Epithelial cell of esophagus (primary cell): ENCODE measurements at regions not wholly inside any gene's neighbourhood (a gene's known extent, or its start where the extent isn't known, plus 50 kb on each side); places are given as distances from the start of the nearest gene placed in this dataset.

ENCODE experiments used
- DNase-seq: peaks from one replicate; pipeline ENCODE4 v3.0.0; 2010; ENCODE audit warnings: low read depth
- H3K4me3 ChIP-seq: 2 replicates; pipeline ENCODE4 v1.5.1; 2011; ENCODE audit warnings: mild to moderate bottlenecking, low read length, control low read depth
- CTCF ChIP-seq: IDR thresholded peaks from 2 replicates; pipeline ENCODE4 v1.5.1; 2011; ENCODE audit warnings: low read depth, mild to moderate bottlenecking, low read length, control low read depth, inconsistent platforms; ENCODE audit not compliant: insufficient read depth; ENCODE audit errors: missing control alignments

DNA sequence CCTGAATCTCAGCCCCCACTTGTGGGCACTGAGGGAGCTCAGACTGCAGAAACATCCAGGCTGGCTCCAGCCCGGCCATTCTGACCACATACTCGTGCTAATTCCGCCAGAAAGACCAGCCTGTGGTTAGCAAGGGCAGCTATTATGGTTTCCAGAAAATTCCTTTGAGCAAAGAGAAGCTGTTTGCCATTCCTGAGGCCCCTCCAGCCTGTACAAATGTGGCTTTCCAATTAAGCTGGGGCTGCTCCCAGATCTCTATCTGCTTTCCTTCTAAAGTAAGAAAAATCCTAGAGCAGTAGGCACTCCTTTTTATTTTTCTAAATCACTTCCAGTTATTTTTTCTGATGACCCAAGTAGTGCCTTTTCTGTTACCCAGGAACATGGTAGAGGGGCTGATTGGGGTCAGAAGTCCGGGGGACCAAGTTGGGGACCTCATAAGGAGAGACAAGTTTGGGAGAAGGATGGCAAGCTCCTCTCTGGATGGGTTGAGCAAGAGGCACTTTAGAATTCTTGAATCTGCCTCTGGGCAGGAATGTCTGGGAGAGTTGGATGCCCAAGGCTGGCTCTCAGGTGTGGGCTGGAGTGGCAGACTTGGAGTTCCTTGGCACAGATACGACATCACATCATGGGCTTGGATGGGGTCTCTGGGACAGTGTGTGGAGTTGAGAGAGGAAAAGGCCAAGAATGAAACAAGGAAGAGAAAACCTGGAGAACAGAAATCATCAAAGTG is 83.3 kb upstream of the TNRC6C start:
- no peak for TF ChIP-seq CTCF
- H3K4me3 ChIP-seq: no peak overlapping the region
- no peak for DNase-seq

DNA sequence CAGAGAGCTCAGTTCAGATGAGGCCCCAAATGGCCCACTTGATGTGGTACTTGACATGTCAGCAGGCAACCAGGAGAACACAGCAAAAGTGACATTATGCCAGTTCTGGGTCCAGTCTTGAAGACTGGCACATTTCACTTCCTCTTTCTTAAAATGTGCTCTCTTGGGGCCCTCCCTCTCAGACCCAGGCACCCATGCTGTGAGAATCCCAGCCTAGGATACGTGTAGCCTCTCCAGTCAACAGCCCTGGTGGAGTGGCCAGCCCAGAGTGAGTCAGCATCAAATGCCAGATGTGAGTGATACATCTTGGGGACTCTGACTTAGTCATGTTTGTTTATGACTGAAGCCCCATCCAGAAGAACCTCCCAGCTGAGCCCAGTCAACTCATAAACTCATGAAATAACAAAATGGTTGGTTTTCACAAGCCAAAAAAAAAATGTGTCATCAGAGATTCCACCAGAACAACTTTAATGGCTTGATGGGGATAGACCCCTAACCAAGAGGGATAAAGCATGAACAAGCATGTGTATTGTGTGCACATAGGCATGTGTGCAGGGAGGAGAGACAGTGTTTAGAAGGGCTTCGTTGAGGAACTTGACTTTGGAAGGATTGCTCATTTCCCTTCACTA is 82.5 kb upstream of the TNRC6C start:
- H3K4me3 ChIP-seq: no peak overlapping the region
- TF ChIP-seq CTCF: no peak
- no peak for DNase-seq

DNA sequence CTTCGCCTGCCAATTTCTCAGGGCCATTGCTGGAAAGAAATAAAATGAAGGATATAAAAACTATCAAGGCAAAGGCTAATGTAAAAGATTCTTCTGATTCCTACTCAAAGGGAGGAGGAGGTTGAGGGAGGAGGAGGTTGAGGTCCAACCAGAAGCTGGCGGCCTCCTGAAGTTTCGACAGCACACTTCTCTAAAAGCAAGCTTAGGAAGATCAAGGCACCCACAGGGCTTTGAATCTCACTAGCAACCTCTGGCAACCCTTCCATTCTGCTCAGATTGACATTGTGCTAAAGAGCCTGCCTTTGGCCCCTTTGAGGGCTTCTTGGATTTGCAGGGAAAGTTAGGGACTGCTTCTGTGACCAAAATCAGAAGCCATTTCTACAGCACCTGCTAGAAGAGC is 81.5 kb upstream of the TNRC6C start:
- no peak overlapping the region for H3K4me3 ChIP-seq
- TF ChIP-seq CTCF: no peak
- DNase-seq: no peak

DNA sequence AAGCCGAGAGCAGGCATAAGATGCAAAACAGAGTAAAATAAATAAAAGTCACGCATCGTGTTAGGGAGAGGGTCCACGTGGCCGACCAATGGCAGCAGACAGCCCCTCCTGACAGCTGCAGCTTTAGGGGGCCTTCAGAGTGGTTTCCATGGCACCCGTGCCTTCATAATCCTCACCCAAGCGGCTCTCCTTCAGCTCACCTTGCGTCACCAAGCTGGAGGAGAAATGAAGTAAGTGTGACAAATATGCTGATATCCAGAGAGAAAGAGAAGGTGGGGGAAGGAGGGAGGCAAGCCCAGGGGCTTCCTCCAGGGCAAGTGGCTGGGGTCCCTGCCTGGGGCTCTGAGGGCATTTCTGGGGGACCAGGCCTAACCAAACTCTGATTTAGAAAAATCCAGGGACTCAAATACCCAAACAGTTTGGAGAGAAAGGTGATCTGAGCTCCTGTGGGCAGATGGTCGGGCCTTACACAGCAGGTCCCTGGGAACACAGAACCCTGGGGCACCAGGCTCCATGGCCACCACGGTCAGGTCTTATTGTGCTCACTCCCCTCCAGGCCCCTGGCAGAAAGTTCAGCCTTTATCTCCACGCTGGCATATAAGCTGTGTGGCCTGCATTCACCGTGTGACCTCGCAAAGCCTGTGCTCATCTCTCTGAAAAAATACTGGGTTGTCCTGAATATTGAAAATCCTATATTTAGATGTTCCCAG is 80.7 kb upstream of the TNRC6C start:
- DNase-seq: no peak
- TF ChIP-seq CTCF: no peak
- no peak overlapping the region for H3K4me3 ChIP-seq

- no peak for TF ChIP-seq CTCF
- no peak for DNase-seq
- H3K4me3 ChIP-seq: no peak overlapping the region
Observed at GRCh38 chr17:77879226-77879895, 79.1 kb upstream of the TNRC6C start.

GRCh38 chr17:77879896-77880280 is 78.6 kb upstream of the TNRC6C start:
- TF ChIP-seq CTCF: no peak
- no peak overlapping the region for H3K4me3 ChIP-seq
- DNase-seq: no peak
